A673 (cell line): ENCODE measurements at regions not wholly inside any gene's neighbourhood (a gene's known extent, or its start where the extent isn't known, plus 50 kb on each side); places are given as distances from the start of the nearest gene placed in this dataset.

Source experiments
- CTCF ChIP-seq: fragments of 300-800, 200-600 bp; sonication (generic); conservative IDR thresholded peaks from 2 replicates; pipeline ENCODE4 v1.5.1; 2017; ENCODE audit warnings: low read depth, mild to moderate bottlenecking, antibody characterized with exemption, low read length, moderate library complexity, mixed read lengths
- EZH2 ChIP-seq: fragments of 200-600 bp; sonication (generic); IDR thresholded peaks from 2 replicates; pipeline ENCODE4 v1.6.1; 2017; ENCODE audit warnings: borderline replicate concordance, low read depth, mild to moderate bottlenecking, mixed read lengths, antibody characterized with exemption, low read length; ENCODE audit not compliant: poor library complexity, severe bottlenecking

- TF ChIP-seq CTCF, result no peak
- TF ChIP-seq EZH2, result no peak
Measured at GRCh38 chr22:49037701-49038245, 789.9 kb downstream of the BRD1 start.
